ENCODE measurements at regions not wholly inside any gene's neighbourhood (a gene's known extent, or its start where the extent isn't known, plus 50 kb on each side); places are given as distances from the start of the nearest gene placed in this dataset.

DNA sequence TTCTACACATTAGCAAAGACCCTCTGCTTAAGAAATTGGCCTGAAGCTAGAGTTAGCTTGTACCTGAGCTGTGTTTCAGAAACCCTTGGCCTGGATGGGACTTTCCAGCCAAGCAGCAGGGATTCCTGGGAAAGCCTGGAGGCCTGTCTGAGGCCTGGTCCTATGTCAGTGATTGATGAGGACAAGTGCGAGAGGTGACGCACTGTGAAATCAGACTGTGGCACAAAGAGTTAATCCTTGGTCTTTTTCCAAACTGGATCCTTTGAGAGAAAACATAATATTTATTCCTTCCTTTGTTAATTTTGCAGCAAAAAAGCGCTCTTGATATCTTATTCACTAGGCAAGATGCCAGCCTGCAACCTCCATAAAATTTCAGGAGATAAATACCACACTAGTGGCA is 225.0 kb upstream of the ATP11B start:
- no peak for TF ChIP-seq POLR2A (IDR thresholded peaks at IDR 0.05; ENCODE audit: low read depth)
- TF ChIP-seq, protein P1, sequence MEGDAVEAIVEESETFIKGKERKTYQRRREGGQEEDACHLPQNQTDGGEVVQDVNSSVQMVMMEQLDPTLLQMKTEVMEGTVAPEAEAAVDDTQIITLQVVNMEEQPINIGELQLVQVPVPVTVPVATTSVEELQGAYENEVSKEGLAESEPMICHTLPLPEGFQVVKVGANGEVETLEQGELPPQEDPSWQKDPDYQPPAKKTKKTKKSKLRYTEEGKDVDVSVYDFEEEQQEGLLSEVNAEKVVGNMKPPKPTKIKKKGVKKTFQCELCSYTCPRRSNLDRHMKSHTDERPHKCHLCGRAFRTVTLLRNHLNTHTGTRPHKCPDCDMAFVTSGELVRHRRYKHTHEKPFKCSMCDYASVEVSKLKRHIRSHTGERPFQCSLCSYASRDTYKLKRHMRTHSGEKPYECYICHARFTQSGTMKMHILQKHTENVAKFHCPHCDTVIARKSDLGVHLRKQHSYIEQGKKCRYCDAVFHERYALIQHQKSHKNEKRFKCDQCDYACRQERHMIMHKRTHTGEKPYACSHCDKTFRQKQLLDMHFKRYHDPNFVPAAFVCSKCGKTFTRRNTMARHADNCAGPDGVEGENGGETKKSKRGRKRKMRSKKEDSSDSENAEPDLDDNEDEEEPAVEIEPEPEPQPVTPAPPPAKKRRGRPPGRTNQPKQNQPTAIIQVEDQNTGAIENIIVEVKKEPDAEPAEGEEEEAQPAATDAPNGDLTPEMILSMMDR (IDR thresholded peaks at IDR 0.05): no peak

Measured in esophagus muscularis mucosa (tissue), 3 donors.